ENCODE measurements at regions not wholly inside any gene's neighbourhood (a gene's known extent, or its start where the extent isn't known, plus 50 kb on each side); places are given as distances from the start of the nearest gene placed in this dataset.

GRCh38 chrX:20974326-20974725 lies 399.9 kb upstream of the CNKSR2 start (continued):
- no peak for TF ChIP-seq ATF4 (CRISPR knock-in tag; IDR thresholded peaks at IDR 0.05)
- TF ChIP-seq NCOA6 (IDR thresholded peaks at IDR 0.05), result no peak
- TF ChIP-seq BRD4 (IDR thresholded peaks at IDR 0.05), result no peak

GRCh38 chrX:20973038-20973437 lies 401.2 kb upstream of the CNKSR2 start:
- no peak overlapping the region for H3K27ac ChIP-seq (ENCODE audit: extremely low read depth, low read depth, low read length)
- intact Hi-C loops (cut with micrococcal nuclease), result no loop called here
- H3K9me3 ChIP-seq (replicated peaks; ENCODE audit: control insufficient read depth, insufficient read depth, low read depth, low read length), result no peaks in the 10 kb centered on the region
- H3K9ac ChIP-seq (ENCODE audit: insufficient read depth in 1 of 2, low read depth in 2 of 2, low read length in 2 of 2), result no peak overlapping the region
- no peaks in the 10 kb centered on the region for H3K4me1 ChIP-seq (replicated peaks in 1 of 2; ENCODE audit: control insufficient read depth in 2 of 2, insufficient read depth in 2 of 2, low read length in 2 of 2)
- ATAC-seq (no peak), DNase-seq (ENCODE audit: extremely low read depth in 1 of 4, low spot score in 3 of 4) (no peak), FAIRE-seq (no peak)
- no TSS peak for BruUV-seq (replicated peaks)
- no peak overlapping the region for H2AFZ ChIP-seq (ENCODE audit: low read depth, low read length)
- no peak overlapping the region for H3K4me3 ChIP-seq
- WGBS (ENCODE audit: insufficient coverage, low coverage, missing lambda C conversion rate), result 3% methylated on average over 3 of the region's 4 CpGs
- no peaks in the 10 kb centered on the region for H4K20me1 ChIP-seq (replicated peaks; ENCODE audit: control insufficient read depth, insufficient read depth, low read length)
- ChIA-PET CTCF (ENCODE audit: low intra/inter-chr PET ratio) (no interaction called here), POLR2A (no interaction called here)
- no peak overlapping the region for H3K4me2 ChIP-seq (ENCODE audit: insufficient read depth, low read length)
- in situ Hi-C loops (cut with MboI), result no loop called here
- no peaks in the 10 kb centered on the region for H3K9me1 ChIP-seq (ENCODE audit: control insufficient read depth, insufficient read depth, low read length)
- H3K79me2 ChIP-seq (ENCODE audit: control insufficient read depth, insufficient read depth, low read length), result no peaks in the 10 kb centered on the region
- H3K27me3 ChIP-seq (ENCODE audit: control insufficient read depth in 2 of 2, insufficient read depth in 2 of 2, low read length in 2 of 2), result no peaks in the 10 kb centered on the region
- H3K36me3 ChIP-seq (ENCODE audit: control insufficient read depth, insufficient read depth, low read length), result no peaks in the 10 kb centered on the region
- no peak for TF ChIP-seq E2F8 (IDR thresholded peaks at IDR 0.05; ENCODE audit: low read depth, partially characterized antibody)
- no peak for TF ChIP-seq ARNT (IDR thresholded peaks at IDR 0.05)
- TF ChIP-seq MYC (IDR thresholded peaks at IDR 0.05; ENCODE audit: low read depth, low read length), result no peak
- TF ChIP-seq MYC (CRISPR knock-in tag; IDR thresholded peaks at IDR 0.05; ENCODE audit: borderline replicate concordance, low read depth), result no peak
- TF ChIP-seq CBFA2T2 (conservative IDR thresholded peaks at IDR 0.05), result no peak
- no peak for TF ChIP-seq RB1 (IDR thresholded peaks at IDR 0.05; ENCODE audit: low read depth)
- no peak for TF ChIP-seq PBX2 (CRISPR knock-in tag; IDR thresholded peaks at IDR 0.05; ENCODE audit: low read depth)
- TF ChIP-seq PBX2 (tag; conservative IDR thresholded peaks at IDR 0.05; ENCODE audit: low read depth), result no peak
- TF ChIP-seq ZFP91 (CRISPR knock-in tag; IDR thresholded peaks at IDR 0.05), result no peak
- TF ChIP-seq NFIX (CRISPR knock-in tag; IDR thresholded peaks at IDR 0.05; ENCODE audit: low read depth), result no peak
- TF ChIP-seq DNMT1 (IDR thresholded peaks at IDR 0.05), result no peak
- TF ChIP-seq SAFB2 (IDR thresholded peaks at IDR 0.05; ENCODE audit: borderline replicate concordance, low read depth, low read length, severe bottlenecking), result no peak
- TF ChIP-seq BACH1 (tag; IDR thresholded peaks at IDR 0.05), result no peak

All from K562 (cell line).